WTC11 (cell line): ENCODE measurements at regions not wholly inside any gene's neighbourhood (a gene's known extent, or its start where the extent isn't known, plus 50 kb on each side); places are given as distances from the start of the nearest gene placed in this dataset.
"Not testable (repeated sequence)": the region's sequence is repeated elsewhere in the genome, so short reads cannot be mapped to it uniquely, and the experiment has no call there.

ENCODE experiments used
- ATF6 ChIP-seq: sonication (generic); formaldehyde crosslinking; IDR thresholded peaks from 2 replicates; pipeline ENCODE4 v1.8.1; 2023; ENCODE audit warnings: mild to moderate bottlenecking, missing genetic modification reagents
- CTCF ChIP-seq: fragments of 200-600 bp; IDR thresholded peaks from 2 replicates; pipeline ENCODE4 v1.8.0; 2022; ENCODE audit warnings: antibody characterized with exemption
- E2F1 ChIP-seq: sonication (generic); formaldehyde crosslinking; IDR thresholded peaks from 2 replicates; pipeline ENCODE4 v1.8.0; 2022; ENCODE audit warnings: mild to moderate bottlenecking, missing genetic modification reagents
- EMX1 ChIP-seq: fragments of 250-450 bp; sonication (Bioruptor Pico); IDR thresholded peaks from 2 replicates; pipeline ENCODE4 v1.8.0; 2021; ENCODE audit warnings: mild to moderate bottlenecking
- FOXJ3 ChIP-seq: sonication (generic); formaldehyde crosslinking; IDR thresholded peaks from 2 replicates; pipeline ENCODE4 v1.9.0; 2021; ENCODE audit warnings: missing genetic modification reagents, mild to moderate bottlenecking, borderline replicate concordance
- FOXP1 ChIP-seq: sonication (generic); formaldehyde crosslinking; IDR thresholded peaks from 2 replicates; pipeline ENCODE4 v1.8.0; 2022; ENCODE audit warnings: missing genetic modification reagents, mild to moderate bottlenecking, moderate library complexity, borderline replicate concordance
- NFATC4 ChIP-seq: fragments of 250-450 bp; sonication (Bioruptor Pico); IDR thresholded peaks from 2 replicates; pipeline ENCODE4 v1.9.0; 2021; ENCODE audit warnings: mild to moderate bottlenecking
- NFYB ChIP-seq: sonication (generic); formaldehyde crosslinking; conservative IDR thresholded peaks from 2 replicates; pipeline ENCODE4 v1.8.0; 2022; ENCODE audit warnings: low read depth, missing genetic modification reagents
- NR2C2 ChIP-seq: sonication (generic); formaldehyde crosslinking; IDR thresholded peaks from 2 replicates; pipeline ENCODE4 v1.8.0; 2022; ENCODE audit warnings: mild to moderate bottlenecking, missing genetic modification reagents
- RORB ChIP-seq: fragments of 250-450 bp; sonication (Bioruptor Pico); IDR thresholded peaks from 2 replicates; pipeline ENCODE4 v1.9.0; 2021; ENCODE audit warnings: mild to moderate bottlenecking
- TF ChIP-seq, protein P1 (sequence below): sonication (generic); formaldehyde crosslinking; IDR thresholded peaks from 2 replicates; pipeline ENCODE4 v1.8.1; 2022; ENCODE audit warnings: low read depth, mild to moderate bottlenecking, moderate library complexity, missing genetic modification reagents, borderline replicate concordance
- TF ChIP-seq, protein P2 (sequence below): sonication (generic); formaldehyde crosslinking; conservative IDR thresholded peaks from 2 replicates; pipeline ENCODE4 v1.8.1; 2023; ENCODE audit warnings: mild to moderate bottlenecking, low read depth, missing genetic modification reagents, moderate library complexity
- TF ChIP-seq, protein P3 (sequence below): sonication (generic); formaldehyde crosslinking; IDR thresholded peaks from 2 replicates; pipeline ENCODE4 v1.8.1; 2023; ENCODE audit warnings: mild to moderate bottlenecking, missing genetic modification reagents, moderate library complexity
- TF ChIP-seq, protein P4 (sequence below): sonication (generic); formaldehyde crosslinking; IDR thresholded peaks from 2 replicates; pipeline ENCODE4 v1.8.0; 2022; ENCODE audit warnings: missing genetic modification reagents

DNA sequence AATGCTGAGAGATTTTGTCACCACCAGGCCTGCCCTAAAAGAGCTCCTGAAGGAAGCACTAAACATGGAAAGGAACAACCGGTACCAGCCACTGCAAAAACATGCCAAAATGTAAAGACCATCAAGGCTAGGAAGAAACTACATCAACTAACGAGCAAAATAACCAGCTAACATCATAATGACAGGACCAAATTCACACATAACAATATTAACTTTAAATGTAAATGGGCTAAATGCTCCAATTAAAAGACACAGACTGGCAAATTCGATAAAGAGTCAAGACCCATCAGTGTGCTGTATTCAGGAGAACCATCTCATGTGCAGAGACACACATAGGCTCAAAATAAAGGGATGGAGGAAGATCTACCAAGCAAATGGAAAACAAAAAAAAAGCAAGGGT, 163.8 kb upstream of the RPS6KA2 start:
- TF ChIP-seq FOXP1 (CRISPR knock-in tag); CTCF; RORB; NFYB (CRISPR knock-in tag); NR2C2; EMX1 (CRISPR knock-in tag); E2F1; ATF6 (CRISPR knock-in tag); NFATC4 (CRISPR knock-in tag); FOXJ3 (CRISPR knock-in tag): not testable (repeated sequence)
- TF ChIP-seq, protein P1, sequence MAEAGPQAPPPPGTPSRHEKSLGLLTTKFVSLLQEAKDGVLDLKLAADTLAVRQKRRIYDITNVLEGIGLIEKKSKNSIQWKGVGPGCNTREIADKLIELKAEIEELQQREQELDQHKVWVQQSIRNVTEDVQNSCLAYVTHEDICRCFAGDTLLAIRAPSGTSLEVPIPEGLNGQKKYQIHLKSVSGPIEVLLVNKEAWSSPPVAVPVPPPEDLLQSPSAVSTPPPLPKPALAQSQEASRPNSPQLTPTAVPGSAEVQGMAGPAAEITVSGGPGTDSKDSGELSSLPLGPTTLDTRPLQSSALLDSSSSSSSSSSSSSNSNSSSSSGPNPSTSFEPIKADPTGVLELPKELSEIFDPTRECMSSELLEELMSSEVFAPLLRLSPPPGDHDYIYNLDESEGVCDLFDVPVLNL (CRISPR knock-in tag), result not testable (repeated sequence)
- TF ChIP-seq, protein P2, sequence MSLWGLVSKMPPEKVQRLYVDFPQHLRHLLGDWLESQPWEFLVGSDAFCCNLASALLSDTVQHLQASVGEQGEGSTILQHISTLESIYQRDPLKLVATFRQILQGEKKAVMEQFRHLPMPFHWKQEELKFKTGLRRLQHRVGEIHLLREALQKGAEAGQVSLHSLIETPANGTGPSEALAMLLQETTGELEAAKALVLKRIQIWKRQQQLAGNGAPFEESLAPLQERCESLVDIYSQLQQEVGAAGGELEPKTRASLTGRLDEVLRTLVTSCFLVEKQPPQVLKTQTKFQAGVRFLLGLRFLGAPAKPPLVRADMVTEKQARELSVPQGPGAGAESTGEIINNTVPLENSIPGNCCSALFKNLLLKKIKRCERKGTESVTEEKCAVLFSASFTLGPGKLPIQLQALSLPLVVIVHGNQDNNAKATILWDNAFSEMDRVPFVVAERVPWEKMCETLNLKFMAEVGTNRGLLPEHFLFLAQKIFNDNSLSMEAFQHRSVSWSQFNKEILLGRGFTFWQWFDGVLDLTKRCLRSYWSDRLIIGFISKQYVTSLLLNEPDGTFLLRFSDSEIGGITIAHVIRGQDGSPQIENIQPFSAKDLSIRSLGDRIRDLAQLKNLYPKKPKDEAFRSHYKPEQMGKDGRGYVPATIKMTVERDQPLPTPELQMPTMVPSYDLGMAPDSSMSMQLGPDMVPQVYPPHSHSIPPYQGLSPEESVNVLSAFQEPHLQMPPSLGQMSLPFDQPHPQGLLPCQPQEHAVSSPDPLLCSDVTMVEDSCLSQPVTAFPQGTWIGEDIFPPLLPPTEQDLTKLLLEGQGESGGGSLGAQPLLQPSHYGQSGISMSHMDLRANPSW (CRISPR knock-in tag), result not testable (repeated sequence)
- TF ChIP-seq, protein P3, sequence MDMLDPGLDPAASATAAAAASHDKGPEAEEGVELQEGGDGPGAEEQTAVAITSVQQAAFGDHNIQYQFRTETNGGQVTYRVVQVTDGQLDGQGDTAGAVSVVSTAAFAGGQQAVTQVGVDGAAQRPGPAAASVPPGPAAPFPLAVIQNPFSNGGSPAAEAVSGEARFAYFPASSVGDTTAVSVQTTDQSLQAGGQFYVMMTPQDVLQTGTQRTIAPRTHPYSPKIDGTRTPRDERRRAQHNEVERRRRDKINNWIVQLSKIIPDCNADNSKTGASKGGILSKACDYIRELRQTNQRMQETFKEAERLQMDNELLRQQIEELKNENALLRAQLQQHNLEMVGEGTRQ (CRISPR knock-in tag), result not testable (repeated sequence)
- TF ChIP-seq, protein P4, sequence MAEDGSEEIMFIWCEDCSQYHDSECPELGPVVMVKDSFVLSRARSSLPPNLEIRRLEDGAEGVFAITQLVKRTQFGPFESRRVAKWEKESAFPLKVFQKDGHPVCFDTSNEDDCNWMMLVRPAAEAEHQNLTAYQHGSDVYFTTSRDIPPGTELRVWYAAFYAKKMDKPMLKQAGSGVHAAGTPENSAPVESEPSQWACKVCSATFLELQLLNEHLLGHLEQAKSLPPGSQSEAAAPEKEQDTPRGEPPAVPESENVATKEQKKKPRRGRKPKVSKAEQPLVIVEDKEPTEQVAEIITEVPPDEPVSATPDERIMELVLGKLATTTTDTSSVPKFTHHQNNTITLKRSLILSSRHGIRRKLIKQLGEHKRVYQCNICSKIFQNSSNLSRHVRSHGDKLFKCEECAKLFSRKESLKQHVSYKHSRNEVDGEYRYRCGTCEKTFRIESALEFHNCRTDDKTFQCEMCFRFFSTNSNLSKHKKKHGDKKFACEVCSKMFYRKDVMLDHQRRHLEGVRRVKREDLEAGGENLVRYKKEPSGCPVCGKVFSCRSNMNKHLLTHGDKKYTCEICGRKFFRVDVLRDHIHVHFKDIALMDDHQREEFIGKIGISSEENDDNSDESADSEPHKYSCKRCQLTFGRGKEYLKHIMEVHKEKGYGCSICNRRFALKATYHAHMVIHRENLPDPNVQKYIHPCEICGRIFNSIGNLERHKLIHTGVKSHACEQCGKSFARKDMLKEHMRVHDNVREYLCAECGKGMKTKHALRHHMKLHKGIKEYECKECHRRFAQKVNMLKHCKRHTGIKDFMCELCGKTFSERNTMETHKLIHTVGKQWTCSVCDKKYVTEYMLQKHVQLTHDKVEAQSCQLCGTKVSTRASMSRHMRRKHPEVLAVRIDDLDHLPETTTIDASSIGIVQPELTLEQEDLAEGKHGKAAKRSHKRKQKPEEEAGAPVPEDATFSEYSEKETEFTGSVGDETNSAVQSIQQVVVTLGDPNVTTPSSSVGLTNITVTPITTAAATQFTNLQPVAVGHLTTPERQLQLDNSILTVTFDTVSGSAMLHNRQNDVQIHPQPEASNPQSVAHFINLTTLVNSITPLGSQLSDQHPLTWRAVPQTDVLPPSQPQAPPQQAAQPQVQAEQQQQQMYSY (CRISPR knock-in tag), result not testable (repeated sequence)
